A172 (cell line): ENCODE measurements at regions not wholly inside any gene's neighbourhood (a gene's known extent, or its start where the extent isn't known, plus 50 kb on each side); places are given as distances from the start of the nearest gene placed in this dataset.
A peak's percentile ranks its signal among the peaks of the same experiment; 100 is the strongest.
"Not testable (repeated sequence)": the region's sequence is repeated elsewhere in the genome, so short reads cannot be mapped to it uniquely, and the experiment has no call there.

Experiments
- DNase-seq: peaks from one replicate; pipeline ENCODE4 v3.0.0-alpha.2; 2015; ENCODE audit warnings: low spot score

DNA sequence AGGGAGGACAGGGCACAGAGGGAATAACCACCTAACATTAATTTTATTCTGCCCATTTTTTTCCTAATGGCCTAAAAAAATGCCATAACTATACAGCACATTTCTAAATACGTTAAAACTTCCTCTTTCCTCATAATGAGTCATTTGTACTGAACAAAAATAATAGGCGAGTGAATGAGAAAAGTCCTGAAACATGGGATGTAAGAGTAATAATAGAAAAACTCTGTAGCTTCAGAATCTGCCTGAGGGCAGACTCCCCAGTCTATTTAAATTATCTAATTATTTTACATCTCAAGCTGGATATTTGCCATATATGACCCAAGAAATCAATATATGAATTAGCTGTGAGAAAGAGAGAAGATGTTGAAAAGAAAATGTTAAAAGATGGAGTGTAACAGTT is 285.1 kb downstream of the TMX3 start:
- DNase-seq: no peak

DNA sequence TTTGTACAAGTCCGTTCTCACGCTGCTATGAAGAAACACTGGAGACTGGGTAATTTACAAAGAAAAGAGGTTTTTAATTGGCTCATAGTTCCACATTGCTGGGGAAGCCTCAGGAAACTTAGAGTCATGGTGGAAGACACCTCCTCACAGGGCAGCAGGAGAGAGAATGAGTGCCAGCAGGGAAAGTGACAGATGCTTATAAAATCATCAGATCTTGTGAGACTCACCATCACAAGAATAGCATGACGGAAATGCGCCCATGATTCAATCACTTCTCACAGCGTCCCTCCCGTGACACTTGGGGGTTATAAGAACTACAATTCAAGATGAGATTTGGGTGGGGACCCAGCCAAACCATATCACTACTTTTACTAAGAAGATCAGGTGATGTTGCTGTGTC is 285.8 kb downstream of the TMX3 start:
- no peak for DNase-seq

DNA sequence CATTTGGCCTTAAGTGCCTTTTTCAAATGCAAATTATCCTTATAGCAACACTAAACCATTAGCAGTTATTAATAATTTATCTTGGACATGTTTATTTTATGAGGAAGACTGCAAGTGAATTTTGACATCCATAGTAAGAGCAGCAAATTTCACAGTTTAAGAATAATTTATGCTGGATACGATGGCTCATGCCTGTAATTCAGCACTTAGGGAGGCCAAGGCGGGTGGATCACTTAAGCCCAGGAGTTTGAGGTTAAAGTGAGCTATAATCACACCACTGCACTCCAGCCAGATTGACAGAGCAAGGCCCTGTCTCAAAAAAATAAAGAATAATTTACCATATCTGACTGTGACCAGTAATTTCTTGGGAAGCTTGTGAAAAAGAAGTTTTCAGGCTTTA is 286.2 kb downstream of the TMX3 start:
- no peak for DNase-seq

DNA sequence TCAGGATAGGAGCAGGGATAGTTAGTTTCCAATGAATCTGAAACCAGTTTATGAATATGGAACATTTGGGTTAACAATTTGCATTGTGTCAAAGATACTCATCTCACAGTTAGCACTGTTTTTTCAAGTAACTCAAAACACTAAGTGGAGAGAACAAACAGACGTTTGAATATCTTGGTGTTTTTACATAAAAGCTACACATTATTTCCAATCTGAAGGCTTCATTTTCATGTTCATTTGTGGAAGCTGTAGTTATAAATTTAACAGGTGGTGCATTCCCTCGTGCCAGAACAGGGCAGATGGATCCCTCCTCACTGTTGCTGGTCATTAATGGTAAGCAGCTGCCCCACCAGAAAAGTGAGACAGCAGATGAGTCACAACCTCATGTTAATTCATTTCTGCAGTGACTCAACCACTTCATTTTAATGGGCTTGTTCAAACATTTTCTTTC is 286.9 kb downstream of the TMX3 start:
- DNase-seq: peak; percentile 75

DNA sequence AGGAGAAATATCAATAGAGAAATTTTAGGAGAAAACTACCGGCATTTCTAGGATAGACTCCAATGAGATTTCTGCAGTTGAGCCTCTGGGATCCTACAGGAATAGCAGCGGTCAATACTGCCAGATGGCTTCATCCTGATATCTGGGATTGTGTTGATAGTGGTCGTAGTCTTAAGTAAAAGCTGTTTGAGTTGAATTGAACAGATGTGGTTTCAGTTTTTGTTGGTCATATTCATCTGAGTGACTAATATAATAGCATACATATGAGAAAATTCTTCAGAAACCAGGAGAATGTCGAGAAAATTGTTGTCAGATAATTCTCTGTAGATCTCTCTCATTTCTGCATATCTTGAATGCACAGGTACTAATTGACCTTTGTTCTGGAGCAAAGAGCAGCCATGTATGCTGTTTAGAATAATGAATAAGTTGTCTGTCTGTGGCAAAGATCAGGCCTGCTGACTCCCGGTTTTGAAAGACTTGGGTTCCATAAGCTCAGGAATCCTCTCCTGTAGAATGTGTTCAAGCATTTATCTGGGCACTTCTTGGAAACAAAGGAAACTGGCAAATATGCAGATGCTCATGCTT is 288.1 kb downstream of the TMX3 start:
- DNase-seq: no peak

DNA sequence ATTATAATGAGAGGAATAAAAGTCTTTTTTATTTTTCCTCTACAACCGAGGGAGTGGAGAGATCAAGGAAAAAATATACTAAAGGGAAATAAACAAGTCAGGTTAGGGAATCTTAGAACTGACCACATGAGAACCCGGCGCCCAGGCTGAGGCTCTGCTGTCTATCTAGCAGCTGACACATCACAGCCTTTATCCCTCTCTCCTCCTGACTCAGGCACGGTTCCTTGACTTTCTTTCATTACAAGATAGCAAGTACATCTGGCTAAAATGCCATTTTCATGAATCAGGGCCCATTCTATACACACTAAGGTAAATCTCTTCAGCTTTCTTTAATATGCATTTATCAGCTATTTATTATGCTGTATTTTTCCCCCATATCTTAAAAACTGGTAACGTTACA is 296.0 kb downstream of the TMX3 start:
- peak; percentile 27 for DNase-seq

DNA sequence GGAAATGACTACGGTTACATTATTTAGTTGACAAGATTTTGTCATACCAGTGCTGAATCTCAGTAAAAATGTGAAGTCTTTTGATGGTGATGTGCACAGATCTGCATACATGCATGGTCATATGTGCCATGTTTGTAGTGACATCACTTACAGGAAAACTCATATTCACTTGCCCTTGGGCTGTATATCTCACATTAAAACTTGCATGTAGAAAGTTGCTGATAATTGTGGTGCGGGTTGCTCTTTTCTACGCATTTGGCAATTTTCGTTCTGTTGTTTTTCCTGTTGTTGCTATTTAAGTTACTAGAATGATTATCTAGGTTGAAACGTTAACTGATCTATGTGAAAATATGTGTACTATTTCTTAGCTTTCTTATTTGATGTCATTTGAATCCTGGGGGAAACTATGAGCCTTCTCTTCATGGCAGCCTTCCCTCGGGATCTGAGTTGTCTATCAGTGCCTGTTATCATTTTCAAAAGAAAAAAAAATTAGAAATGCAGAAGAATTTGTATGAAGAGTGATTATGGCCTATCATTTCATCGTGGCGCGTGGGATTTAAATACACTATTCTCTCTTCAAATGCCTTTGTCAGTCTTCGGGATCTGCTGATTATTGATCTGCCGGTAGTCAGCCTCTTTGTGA is 296.6 kb downstream of the TMX3 start:
- no peak for DNase-seq

DNA sequence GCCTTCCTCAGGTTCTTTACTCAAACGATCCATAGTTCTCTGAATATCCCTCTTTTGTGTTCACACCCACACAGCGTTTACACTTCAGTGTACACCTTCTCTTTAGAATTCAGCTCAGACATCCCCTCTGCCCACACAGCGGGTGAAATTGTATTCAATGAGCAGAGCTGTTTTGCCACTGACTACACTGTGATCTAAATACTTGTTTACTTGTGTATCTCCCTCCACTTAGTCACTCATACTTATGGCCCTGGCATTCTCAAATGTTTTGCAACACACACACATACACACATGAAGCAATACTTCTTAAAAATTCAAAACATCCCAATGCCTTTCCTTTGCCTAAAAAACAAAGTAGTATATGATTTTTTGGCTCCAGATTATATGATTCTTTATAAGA is 297.1 kb downstream of the TMX3 start:
- no peak for DNase-seq

DNA sequence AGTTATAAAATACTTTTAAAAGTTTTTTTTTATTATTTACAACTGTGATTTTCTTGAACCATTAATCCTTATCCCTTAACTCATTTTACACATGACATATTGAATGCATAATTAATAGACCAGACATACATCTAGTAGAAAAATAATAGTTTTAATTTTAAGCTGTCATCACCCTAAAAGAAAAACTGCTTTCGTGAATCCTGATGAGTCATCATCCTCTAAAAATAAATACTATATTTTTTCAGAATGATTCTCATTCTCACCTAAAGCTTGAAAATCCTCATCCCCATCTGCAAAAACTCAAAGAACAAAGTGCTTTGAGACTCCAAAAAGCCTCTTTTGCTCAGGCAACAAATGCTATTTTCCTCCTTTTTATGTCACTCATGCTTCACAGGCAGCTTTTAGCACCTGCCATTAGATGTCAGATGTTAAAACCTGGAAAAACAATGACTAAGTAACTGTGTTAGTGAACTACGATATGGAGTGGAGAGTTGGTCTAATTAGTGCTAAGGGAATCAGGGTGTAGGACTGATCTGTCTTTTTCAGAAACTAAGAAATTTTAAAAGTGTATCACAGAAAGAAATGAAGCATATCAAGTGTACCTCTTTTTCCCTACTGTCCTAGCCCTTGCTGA is 297.6 kb downstream of the TMX3 start:
- no peak for DNase-seq

DNA sequence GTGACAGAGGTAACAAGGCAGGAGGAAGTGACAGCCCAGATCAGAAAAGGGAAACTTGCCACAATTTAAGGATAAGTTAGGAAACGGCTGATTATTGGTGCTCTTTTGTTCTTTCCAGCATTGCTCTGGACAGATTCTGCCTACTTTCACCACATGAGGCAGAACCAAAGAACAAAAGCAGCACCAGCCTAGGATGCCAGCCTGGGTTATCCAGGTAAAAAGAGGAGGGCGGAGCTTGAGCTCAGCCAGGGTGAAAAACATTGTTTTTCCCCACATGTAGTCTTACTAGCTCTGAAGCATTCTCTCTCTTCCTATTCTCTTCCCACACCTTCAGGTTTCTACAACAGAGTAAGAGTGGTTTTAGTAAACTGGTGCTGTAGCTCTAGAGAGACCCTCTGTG is 300.5 kb downstream of the TMX3 start:
- DNase-seq: no peak

DNA sequence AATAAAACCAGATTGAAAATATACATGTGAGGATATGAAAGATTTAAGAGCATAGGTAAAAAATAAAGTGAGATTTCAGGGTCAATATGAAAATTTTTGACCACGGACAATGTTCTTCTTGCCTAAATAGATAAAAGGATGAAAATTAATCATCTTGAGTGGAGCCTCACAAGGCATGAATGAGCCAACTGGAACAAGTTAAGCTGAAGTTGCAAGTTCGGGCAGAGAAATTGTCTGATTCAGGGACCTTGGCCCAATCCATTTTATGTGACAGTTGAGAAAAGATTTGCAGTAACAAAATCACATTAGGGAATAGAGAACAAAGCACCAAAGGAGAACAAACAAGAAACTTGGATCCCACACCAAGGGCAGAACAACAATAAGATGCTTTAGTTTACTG is 305.3 kb downstream of the TMX3 start:
- no peak for DNase-seq

DNA sequence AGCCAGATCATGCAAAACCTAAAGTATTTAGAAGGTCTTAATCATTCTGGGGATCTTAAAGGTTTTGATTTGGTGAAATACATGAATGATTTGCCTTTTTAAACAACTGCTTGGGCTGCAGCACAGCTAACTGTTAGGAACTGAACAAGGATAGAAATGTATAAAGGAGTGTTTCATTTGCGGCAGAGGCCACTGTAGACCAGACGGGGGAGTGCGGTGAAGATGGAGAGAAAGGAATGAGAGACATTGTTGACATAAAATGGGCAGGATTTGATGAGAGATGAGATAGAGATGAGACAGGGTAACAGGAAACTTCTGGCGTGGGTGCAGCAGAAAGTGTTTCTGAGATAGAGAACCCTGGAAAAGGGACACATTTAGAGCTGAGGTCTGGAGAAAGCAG is 308.1 kb downstream of the TMX3 start:
- DNase-seq: no peak

DNA sequence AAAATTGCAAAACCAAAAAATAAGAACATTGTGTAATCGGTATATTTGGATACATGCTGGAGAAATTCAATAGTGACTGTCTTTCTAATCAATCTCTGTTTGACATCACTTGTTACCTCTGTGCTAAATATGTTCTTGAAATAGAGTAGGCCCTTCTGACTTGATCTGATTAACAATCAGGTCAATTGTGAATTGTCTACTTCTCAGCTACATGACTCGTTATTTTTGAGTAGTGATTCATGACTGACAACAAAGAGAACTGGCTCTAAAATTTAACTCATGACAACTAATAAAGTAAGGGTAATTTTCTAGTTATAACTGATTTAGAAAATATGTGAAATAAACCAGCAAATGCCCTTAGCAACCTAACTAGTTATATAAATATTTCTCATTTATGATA is 312.1 kb downstream of the TMX3 start:
- no peak for DNase-seq

DNA sequence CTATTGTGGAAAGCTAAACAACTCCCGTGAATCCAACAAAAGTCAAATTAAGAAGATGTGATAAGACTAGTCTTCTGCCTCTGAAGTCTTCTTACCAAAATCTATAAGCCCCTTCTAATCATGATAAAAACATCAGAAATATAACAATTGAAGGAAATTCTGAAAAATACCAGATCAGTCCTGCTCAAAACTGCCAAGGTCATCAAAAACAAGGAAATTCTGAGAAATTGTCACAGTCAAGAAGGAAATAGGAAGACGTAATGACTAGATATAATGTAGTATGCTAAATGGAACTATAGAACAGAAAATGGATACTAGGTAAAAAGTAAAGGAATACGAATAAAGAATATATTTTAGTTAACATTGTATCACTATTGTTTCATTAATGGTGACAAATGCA is 314.0 kb downstream of the TMX3 start:
- DNase-seq: no peak

DNA sequence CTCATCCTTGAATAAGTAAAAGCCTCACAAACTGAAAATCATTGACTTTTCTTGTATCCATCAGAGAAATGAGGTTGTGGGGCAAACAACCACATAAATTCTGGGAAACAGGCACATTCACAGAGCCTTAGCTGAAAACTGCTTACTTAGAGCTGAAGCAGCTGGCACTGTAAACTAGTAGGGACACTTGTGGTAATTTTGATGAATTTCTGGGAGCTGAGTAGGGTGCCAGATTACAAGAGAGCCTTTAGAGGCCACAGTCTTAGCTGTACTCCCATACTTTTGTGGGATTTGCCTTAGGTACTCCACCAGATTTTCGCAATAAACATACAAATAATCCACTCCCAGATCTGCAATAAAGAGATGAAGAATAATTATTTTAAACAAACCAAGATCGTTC is 315.2 kb downstream of the TMX3 start:
- DNase-seq: no peak

DNA sequence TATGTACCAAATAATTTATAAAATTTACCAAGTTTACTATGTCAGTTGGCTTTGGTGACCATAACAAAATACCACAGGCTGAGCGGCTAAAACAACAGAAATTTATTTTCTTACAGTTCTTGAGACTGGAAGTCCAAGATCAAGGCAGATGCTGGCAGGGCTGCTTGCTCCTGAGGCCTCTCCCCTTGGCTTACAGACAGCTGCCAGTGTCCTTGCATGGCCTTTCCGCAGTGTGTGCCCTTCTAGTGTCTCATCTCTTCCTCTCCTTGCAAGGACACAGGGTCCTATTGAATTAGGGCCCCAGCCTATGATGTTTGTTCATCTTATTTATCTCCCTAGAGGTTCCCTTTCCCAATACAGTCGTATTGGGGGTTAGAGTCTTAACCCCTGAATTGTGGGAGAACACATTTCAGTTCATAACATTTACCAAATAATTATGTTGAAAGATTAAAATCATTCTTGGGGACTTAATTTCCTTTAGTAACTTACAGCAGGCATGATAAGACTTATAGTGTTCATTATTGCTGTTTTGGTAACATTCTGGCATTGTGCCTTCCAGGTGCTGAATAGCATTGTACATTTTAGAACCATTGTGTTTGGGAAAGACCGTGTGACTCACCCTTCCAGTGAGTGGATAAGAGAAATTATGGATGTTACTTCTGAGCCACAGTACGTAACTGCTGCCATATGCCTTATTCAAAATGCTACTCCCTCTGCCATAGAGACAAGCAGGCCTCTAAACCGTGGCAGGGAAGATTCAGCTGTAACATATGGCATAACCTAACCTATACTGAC is 317.5 kb downstream of the TMX3 start:
- peak; percentile 58 for DNase-seq

DNA sequence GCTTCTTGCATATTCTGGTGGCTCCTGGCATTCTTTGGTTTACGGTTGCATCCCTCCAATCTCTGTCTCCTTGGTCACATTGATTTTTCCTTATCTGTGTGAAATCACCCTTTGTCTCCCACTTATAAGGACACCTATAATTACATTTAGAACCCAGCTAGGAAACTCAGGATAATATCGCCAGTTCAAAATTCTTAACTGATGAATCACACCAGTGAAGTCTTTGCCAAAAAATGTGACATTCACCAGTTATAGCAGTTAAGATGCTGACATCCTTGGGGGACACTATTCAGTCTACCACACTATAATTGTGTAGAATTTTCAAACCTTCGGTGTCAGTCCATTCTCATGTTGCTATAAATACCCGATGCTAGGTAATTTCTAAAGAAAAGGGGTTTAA is 320.2 kb downstream of the TMX3 start:
- peak; percentile 66 for DNase-seq

DNA sequence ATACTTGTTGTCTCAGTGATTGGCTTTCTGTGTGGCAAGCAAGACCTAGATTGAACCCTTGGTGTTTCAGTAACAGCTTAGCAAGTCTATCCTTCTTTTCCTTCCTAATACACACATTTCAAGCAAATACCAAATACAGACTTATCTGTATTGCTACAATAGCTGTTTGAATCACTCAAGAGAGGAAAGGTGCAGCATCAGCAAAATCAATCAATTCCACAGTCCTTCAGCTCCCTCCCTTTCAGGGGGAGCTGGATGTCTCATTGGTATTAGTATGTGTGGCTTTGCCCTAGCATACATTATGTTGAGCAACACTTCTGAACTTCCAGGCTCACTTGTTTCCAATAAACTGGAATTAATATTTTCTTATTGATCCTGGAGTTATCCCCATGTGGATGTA is 323.1 kb downstream of the TMX3 start:
- DNase-seq: no peak

DNA sequence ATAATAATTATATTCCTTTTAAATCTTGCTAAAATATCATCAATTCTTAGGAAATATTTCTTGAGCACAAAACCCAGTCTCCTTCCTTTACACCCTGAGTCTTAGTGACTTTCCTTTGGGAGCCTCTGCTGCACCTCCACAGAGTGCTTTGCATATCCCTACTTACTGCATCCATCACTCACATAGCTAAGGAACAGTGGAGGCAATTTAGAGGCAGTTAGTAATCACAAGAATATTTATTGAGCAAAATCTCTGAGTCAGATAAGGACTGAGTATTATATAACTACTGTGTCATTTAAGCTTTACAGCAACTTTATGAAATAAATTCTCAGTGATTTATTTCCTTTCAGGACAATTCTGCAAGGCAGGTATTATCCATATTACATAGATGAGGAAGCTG is 327.7 kb downstream of the TMX3 start:
- DNase-seq: no peak

DNA sequence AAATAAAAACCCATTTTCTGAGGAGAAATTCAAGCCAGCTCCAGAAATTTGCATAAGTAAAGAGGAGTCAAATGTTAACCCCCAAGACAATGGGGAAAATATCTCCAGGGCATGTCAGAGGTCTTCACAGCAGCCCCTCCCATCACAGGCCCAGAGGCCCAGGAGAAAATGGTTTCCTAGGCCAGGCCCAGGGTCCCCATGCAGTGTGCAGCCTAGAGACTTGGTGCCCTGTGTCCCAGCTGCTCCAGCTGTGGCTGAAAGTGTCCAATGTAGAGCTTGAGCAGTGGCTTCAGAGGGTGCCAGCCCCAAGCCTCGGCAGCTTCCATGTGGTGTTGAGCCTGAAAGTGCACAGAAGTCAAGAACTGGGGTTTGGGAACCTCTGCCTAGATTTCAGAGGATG is 330.9 kb downstream of the TMX3 start:
- not testable (repeated sequence) for DNase-seq

DNA sequence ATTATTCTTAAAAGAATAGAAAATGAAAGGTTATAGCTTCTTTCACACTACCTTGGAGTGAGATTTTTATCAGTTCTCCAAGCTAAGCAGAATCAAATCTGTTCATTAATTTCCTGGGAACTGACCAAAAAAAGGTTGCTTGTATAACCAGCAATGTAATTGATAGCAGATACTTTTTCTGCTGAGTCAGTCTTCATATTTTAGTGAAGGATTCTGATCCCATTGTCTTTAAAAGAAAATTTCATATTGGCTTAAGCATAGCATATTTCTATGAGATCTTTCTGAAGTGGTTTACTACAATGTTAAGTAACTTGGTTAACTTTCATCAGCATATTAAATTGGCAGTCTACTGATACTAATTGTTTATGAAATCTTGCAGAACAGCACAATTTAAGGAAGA is 338.0 kb downstream of the TMX3 start:
- no peak for DNase-seq

DNA sequence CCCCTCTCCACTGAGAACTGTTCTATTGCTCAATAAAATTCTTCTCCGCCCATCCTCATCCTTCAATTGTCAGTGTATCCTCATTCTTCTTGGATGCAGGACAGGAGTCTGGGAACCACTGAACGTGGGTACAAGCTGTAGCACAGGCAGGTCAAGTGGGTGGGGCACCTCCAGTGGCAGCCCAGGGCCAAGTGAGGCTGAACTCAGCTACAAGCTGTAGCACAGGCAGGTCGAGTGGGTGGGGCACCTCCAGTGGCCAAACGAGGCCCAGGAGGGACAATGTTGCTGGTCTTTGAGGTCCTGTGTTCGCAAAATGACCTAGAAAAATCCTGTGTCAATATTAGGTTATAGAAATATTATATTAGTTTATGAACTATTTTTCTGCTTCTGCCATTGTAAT is 352.0 kb downstream of the TMX3 start:
- DNase-seq: no peak

DNA sequence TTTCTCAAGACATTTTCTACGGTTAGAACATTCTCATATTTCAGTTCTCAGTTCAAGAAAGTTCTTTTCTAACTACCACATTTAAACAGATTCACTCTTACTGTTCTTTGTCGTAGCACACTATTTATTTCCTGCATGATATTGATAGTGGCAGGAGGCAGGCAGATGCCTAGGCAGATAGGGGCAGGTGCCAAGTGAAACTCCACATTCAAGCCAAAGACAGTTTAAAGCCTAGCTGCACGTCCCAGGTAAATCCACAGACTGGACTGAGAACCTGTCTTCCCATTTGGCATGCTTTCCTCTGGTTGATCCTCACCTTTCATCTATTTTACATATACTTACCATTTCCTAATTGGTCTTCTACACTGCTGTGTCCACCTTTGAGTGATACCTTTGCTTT is 359.3 kb downstream of the TMX3 start:
- no peak for DNase-seq
